Ascending aorta (tissue), 2 donors: ENCODE measurements at regions not wholly inside any gene's neighbourhood (a gene's known extent, or its start where the extent isn't known, plus 50 kb on each side); places are given as distances from the start of the nearest gene placed in this dataset.

Experiments used
- DNase-seq, 2 donors: peaks; one replicate each; pipeline ENCODE4 v3.0.0-alpha.2; 2019; ENCODE audit warnings: low spot score in 2 of 2
- H3K27ac ChIP-seq, 2 donors: fragments of 200-600 bp; sonication (generic); one replicate each; pipeline ENCODE4 v1.5.1; 2016 to 2017; ENCODE audit warnings: mild to moderate bottlenecking in 1 of 2
- H3K27me3 ChIP-seq: fragments of 200-600 bp; sonication (generic); one replicate; pipeline ENCODE4 v1.5.1; 2017
- H3K36me3 ChIP-seq, 2 donors: fragments of 200-600 bp; sonication (generic); one replicate each; pipeline ENCODE4 v1.5.1; 2016
- H3K4me1 ChIP-seq, 2 donors: fragments of 200-600 bp; sonication (generic); one replicate each; pipeline ENCODE4 v1.5.1; 2016 to 2017; ENCODE audit warnings: mild to moderate bottlenecking in 1 of 2
- H3K4me3 ChIP-seq, 2 donors: fragments of 200-600 bp; sonication (generic); one replicate each; pipeline ENCODE4 v1.5.1; 2016 to 2017; ENCODE audit warnings: mild to moderate bottlenecking in 1 of 2
- H3K9me3 ChIP-seq, 2 donors: fragments of 200-600 bp; sonication (generic); one replicate each; pipeline ENCODE4 v1.5.1; 2016
- intact Hi-C: fragments of 100-400 bp; cut with DNase I; formaldehyde crosslinking; loops from one replicate; pipeline ENCODE4 v1.15.1; 2023
- TF ChIP-seq, protein P1 (sequence below), 3 experiments: fragments of 200-600 bp in 2 of 3; fragments of 450-650 bp in 1 of 3; sonication (generic) in 2 of 3; IDR thresholded peaks; one replicate each; pipeline ENCODE4 v1.5.1; 2016 to 2019; ENCODE audit warnings: antibody characterized with exemption in 3 of 3, mild to moderate bottlenecking in 1 of 3, moderate library complexity in 1 of 3

DNA sequence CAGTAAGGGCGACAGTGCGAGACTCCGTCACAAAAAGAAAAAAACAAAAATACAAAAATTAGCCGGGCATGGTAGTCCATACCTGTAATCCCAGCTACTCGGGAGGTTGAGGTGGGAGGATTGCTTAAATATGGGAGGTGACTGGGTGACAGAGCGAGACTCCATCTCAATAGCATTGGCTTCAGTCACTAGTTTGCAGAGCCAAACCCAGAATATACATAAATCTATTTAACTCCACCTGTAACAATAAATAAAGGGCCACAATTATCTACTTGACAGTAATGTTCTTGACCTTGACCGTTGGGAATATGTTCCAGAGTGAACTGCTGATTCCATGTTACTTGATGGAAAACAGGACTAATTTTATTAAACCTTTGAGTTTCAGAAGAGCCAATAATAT lies 198.9 kb upstream of the MDGA2 start:
- TF ChIP-seq, protein P1, sequence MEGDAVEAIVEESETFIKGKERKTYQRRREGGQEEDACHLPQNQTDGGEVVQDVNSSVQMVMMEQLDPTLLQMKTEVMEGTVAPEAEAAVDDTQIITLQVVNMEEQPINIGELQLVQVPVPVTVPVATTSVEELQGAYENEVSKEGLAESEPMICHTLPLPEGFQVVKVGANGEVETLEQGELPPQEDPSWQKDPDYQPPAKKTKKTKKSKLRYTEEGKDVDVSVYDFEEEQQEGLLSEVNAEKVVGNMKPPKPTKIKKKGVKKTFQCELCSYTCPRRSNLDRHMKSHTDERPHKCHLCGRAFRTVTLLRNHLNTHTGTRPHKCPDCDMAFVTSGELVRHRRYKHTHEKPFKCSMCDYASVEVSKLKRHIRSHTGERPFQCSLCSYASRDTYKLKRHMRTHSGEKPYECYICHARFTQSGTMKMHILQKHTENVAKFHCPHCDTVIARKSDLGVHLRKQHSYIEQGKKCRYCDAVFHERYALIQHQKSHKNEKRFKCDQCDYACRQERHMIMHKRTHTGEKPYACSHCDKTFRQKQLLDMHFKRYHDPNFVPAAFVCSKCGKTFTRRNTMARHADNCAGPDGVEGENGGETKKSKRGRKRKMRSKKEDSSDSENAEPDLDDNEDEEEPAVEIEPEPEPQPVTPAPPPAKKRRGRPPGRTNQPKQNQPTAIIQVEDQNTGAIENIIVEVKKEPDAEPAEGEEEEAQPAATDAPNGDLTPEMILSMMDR (IDR thresholded peaks at IDR 0.05) = no peak
- H3K36me3 ChIP-seq = no peaks in the 10 kb centered on the region
- DNase-seq = no peak

DNA sequence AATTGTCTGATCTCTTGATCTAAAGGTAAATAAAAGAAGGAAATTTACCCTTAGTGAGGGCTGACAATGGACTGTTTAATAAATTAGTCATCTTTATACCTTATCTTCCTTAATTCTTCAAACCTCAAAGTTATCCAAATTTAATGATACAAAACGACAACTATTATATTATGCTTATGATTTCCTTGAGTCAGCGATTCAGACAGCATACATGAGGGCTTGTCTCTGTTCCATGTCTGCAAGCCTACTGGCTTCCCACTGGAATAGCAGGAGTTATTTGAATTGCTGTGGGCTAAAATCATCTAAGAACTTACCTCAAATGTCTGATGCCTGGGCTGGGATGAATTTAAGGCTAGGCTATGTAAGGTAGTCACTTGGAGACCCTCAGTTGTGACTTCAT lies 197.2 kb upstream of the MDGA2 start:
- Histone ChIP-seq H3K4me1 (no peaks in the 10 kb centered on the region), H3K36me3 (no peaks in the 10 kb centered on the region), H3K9me3 (no peaks in the 10 kb centered on the region), H3K27me3 (no peaks in the 10 kb centered on the region), H3K27ac (no peak overlapping the region), H3K4me3 (no peak overlapping the region)
- intact Hi-C loops = no loop called here
- TF ChIP-seq, protein P1 (IDR thresholded peaks at IDR 0.05) = no peak
- no peak for DNase-seq

More for the DNA sequence above, 198.9 kb upstream of the MDGA2 start:
- no peaks in the 10 kb centered on the region for H3K9me3 ChIP-seq
- H3K4me1 ChIP-seq = no peaks in the 10 kb centered on the region
- intact Hi-C loops = no loop called here
- H3K4me3 ChIP-seq = no peak overlapping the region
- no peaks in the 10 kb centered on the region for H3K27me3 ChIP-seq
- H3K27ac ChIP-seq = no peak overlapping the region

DNA sequence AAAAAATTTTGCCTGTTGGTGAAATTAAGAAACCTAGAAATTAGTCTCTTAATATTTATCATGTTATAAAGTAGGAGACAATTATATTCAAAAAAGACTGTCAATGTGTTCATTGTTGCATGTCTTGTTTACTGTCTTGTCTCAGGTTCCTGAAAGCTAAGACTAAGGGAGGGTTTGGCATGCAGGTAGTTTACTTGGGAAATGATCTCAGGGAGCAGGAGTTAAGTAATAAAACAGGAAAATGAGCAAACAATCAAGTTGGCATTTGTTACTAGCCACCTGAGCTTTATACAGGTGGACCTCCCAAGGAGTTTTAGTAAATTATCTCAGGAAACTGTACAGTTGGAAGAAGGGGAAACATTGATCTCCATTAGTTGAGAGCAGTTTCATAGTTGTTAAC lies 188.0 kb upstream of the MDGA2 start:
- Histone ChIP-seq H3K9me3 (no peaks in the 10 kb centered on the region), H3K4me3 (no peak overlapping the region), H3K27me3 (no peaks in the 10 kb centered on the region), H3K4me1 (no peaks in the 10 kb centered on the region), H3K36me3 (no peaks in the 10 kb centered on the region), H3K27ac (no peak overlapping the region)
- intact Hi-C loops = no loop called here
- TF ChIP-seq, protein P1 (IDR thresholded peaks at IDR 0.05) = no peak
- DNase-seq = no peak

DNA sequence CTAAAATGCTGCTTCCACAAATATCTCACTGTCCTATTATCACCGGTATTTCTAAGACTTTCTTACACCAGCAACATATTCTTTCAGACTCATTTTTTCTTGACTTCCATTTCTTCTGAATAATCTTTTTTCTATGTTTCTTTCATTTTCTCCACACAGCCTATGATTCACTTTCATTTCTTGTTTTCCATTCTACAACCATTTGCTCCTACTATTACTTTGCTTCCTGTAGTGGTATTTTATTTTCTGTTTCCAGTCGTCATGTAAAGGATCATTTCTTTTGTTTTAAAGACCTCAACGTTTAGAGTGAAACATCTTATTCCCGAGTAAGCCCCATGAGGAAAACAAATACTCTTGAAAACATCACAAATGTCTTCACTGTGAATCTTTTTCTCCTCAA lies 182.2 kb upstream of the MDGA2 start:
- H3K9me3 ChIP-seq = no peaks in the 10 kb centered on the region
- H3K36me3 ChIP-seq = no peaks in the 10 kb centered on the region
- no peak overlapping the region for H3K4me3 ChIP-seq
- H3K27ac ChIP-seq = no peak overlapping the region
- intact Hi-C loops = no loop called here
- TF ChIP-seq, protein P1 (IDR thresholded peaks at IDR 0.05) = no peak
- no peak for DNase-seq
- H3K4me1 ChIP-seq = no peaks in the 10 kb centered on the region
- no peaks in the 10 kb centered on the region for H3K27me3 ChIP-seq

DNA sequence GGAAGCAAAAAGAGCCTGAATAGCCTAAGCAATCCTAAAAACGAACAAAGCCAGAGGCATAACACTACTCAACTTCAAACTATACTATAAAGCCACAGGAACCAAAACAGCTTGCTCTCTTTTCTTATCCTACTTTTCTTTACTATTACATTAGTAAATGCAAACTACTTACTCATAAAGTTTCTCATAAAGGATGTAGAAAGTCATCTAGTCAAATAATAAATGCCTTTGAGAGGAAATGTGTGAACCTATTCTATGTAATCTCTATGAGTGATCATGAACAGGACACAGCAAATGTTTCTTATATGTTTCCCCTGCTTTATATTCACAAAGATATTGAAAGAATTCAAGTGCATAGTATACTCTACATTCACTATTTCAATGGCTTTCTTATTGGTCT lies 176.9 kb upstream of the MDGA2 start:
- no peak for DNase-seq
- H3K27ac ChIP-seq = no peak overlapping the region
- no peak overlapping the region for H3K4me3 ChIP-seq
- no peaks in the 10 kb centered on the region for H3K4me1 ChIP-seq
- TF ChIP-seq, protein P1 (IDR thresholded peaks at IDR 0.05) = no peak
- intact Hi-C loops = no loop called here
- H3K27me3 ChIP-seq = no peaks in the 10 kb centered on the region
- no peaks in the 10 kb centered on the region for H3K9me3 ChIP-seq
- no peaks in the 10 kb centered on the region for H3K36me3 ChIP-seq

DNA sequence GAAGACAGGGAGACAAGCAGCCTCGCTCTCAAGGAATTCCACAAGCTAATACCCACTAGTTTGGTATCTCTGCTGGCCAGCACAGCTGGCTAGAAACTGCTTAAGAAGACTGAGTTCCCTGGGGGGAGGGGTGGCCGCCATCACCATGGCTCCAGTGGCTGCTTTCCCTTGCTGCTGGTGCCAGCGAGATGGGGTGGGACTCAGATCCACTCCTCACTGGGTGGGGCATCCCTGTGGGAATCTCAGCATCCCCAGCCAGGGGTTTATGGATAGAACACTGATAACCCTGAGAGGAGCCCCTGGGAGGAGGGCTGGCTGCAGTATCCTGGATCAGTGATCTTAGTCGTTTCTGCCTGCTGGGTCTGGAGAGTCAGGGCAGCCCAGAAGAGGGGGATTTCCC lies 170.6 kb upstream of the MDGA2 start:
- Histone ChIP-seq H3K36me3 (no peaks in the 10 kb centered on the region), H3K27ac (no peak overlapping the region), H3K4me1 (no peaks in the 10 kb centered on the region), H3K4me3 (no peak overlapping the region), H3K9me3 (peaks cover 0 to 6% of the 10 kb centered on the region in 2 donors), H3K27me3 (no peaks in the 10 kb centered on the region)
- TF ChIP-seq, protein P1 (IDR thresholded peaks at IDR 0.05) = no peak
- no peak for DNase-seq
- intact Hi-C loops = no loop called here
